ENCODE measurements at regions not wholly inside any gene's neighbourhood (a gene's known extent, or its start where the extent isn't known, plus 50 kb on each side); places are given as distances from the start of the nearest gene placed in this dataset.

DNA sequence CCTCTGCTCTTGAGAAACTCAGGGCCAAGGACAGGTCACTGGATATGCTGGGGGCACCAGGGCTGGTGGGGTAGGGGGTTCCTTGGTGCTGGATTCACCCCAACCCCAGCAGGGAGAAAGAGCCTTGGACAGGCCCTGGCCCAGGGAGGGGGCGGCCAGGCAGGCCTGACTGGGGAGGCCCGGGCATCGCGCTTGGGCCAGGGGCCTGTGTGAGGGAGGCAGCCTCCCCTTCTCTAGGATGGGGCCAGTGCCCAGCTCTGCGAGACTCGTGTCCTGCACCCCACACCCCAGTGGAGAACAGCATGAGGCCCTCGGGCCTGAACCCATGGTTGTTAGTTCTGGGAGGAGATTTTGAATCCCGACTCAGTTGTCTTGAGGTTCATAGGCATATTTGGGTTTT, 217.1 kb downstream of the ZNF248 start:
- TF ChIP-seq EZH2phosphoT487 (IDR thresholded peaks at IDR 0.05; ENCODE audit: low read depth), result no peak
- TF ChIP-seq, protein P1, sequence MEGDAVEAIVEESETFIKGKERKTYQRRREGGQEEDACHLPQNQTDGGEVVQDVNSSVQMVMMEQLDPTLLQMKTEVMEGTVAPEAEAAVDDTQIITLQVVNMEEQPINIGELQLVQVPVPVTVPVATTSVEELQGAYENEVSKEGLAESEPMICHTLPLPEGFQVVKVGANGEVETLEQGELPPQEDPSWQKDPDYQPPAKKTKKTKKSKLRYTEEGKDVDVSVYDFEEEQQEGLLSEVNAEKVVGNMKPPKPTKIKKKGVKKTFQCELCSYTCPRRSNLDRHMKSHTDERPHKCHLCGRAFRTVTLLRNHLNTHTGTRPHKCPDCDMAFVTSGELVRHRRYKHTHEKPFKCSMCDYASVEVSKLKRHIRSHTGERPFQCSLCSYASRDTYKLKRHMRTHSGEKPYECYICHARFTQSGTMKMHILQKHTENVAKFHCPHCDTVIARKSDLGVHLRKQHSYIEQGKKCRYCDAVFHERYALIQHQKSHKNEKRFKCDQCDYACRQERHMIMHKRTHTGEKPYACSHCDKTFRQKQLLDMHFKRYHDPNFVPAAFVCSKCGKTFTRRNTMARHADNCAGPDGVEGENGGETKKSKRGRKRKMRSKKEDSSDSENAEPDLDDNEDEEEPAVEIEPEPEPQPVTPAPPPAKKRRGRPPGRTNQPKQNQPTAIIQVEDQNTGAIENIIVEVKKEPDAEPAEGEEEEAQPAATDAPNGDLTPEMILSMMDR (IDR thresholded peaks at IDR 0.05; ENCODE audit: low read depth, low read length), result no peak
- Histone ChIP-seq H3K79me2 (ENCODE audit: low read length) (no peaks in the 10 kb centered on the region), H3K4me1 (ENCODE audit: low read length) (no peaks in the 10 kb centered on the region), H3K27me3 (ENCODE audit: low read depth, low read length) (no peaks in the 10 kb centered on the region), H4K20me1 (ENCODE audit: insufficient read depth, low read length) (no peaks in the 10 kb centered on the region), H3K27ac (ENCODE audit: low read length) (no peak overlapping the region), H3K4me2 (ENCODE audit: low read length) (no peak overlapping the region), H3K9ac (ENCODE audit: low read length) (no peak overlapping the region), H2AFZ (ENCODE audit: low read depth, low read length) (no peak overlapping the region), H3K4me3 (ENCODE audit: low read length) (no peak overlapping the region), H3K36me3 (replicated peaks; ENCODE audit: low read depth, low read length) (no peaks in the 10 kb centered on the region), H3K9me3 (ENCODE audit: insufficient read depth, low read length) (no peaks in the 10 kb centered on the region)

DNA sequence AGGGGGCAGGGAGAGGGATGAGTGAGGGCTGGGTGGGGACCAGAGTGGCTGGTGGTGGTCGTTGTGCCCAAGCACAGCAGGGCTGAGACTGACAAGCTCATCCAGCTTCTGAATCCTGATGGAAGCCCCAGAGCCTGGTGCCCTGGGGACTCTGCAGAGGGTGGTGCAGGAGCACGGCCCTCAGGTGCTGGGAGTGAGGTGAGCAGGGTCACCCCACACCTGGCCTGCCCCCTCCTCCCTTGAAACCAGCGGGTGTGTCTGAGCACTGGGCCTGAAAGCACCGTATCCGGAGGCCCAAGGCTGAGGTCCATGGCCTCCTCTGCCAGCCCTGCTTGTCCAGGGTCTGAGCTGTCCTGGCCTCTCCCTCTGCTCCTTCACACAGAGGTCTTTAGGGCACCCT, 218.2 kb downstream of the ZNF248 start:
- Histone ChIP-seq H3K9ac (ENCODE audit: low read length) (no peak overlapping the region), H2AFZ (ENCODE audit: low read depth, low read length) (no peak overlapping the region), H3K4me3 (ENCODE audit: low read length) (no peak overlapping the region), H3K36me3 (replicated peaks; ENCODE audit: low read depth, low read length) (no peaks in the 10 kb centered on the region), H4K20me1 (ENCODE audit: insufficient read depth, low read length) (no peaks in the 10 kb centered on the region), H3K79me2 (ENCODE audit: low read length) (no peaks in the 10 kb centered on the region), H3K4me2 (ENCODE audit: low read length) (no peak overlapping the region), H3K4me1 (ENCODE audit: low read length) (no peaks in the 10 kb centered on the region), H3K27ac (ENCODE audit: low read length) (no peak overlapping the region), H3K9me3 (ENCODE audit: insufficient read depth, low read length) (no peaks in the 10 kb centered on the region), H3K27me3 (ENCODE audit: low read depth, low read length) (no peaks in the 10 kb centered on the region)
- TF ChIP-seq, protein P1 (IDR thresholded peaks at IDR 0.05; ENCODE audit: low read depth, low read length), result no peak
- TF ChIP-seq EZH2phosphoT487 (IDR thresholded peaks at IDR 0.05; ENCODE audit: low read depth), result no peak

DNA sequence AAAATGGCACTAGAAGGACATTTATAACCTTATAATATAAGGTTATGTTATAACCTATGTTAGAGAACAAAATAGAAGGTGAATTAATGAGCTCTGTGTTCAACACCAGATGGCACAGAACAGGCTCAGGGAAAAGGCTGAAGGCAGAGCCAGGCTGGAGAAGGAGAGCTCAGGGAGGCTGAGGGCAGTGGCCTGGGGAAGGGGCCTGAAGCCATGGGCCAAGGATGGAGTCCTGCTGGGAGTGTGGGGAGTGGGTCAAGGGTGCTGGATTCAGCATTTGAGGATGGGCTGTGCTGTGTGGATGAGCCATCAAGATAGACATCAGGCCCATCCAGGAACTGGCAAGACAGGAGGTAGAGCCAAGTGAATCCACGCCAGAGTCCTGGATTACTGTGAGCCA, 218.8 kb downstream of the ZNF248 start:
- Histone ChIP-seq H3K79me2 (ENCODE audit: low read length) (no peaks in the 10 kb centered on the region), H3K9me3 (ENCODE audit: insufficient read depth, low read length) (no peaks in the 10 kb centered on the region)

DNA sequence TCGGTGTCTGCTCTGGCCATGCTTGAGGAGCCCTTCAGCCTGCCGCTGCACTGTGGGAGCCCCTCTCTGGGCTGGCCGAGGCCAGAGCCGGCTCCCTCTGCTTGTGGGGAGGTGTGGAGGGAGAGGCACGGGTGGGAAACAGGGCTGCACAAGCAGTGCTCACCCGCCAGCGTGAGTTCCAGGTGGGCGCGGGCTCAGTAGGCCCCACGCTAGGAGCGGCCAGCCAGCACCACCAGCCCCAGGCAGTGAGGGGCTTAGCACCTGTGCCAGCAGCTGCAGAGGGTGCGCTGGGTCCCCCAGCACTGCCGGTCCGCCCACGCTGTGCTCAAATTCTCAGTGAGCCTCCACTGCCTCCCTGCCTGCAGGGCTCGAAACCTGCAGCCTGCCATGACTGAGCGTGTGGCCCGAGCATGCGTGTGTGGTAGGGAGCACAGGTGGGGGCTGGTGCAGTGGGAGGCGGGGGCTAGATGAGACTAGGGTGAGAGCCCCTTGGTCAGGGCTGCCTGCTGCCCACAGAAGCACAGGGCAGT, 223.0 kb downstream of the ZNF248 start:
- TF ChIP-seq, protein P1 (IDR thresholded peaks at IDR 0.05; ENCODE audit: low read depth, low read length), result no peak
- no peak for TF ChIP-seq EZH2phosphoT487 (IDR thresholded peaks at IDR 0.05; ENCODE audit: low read depth)
- Histone ChIP-seq H3K79me2 (ENCODE audit: low read length) (no peaks in the 10 kb centered on the region), H3K9me3 (ENCODE audit: insufficient read depth, low read length) (no peaks in the 10 kb centered on the region), H4K20me1 (ENCODE audit: insufficient read depth, low read length) (no peaks in the 10 kb centered on the region), H3K27ac (ENCODE audit: low read length) (no peak overlapping the region), H3K9ac (ENCODE audit: low read length) (no peak overlapping the region), H3K4me2 (ENCODE audit: low read length) (no peak overlapping the region), H3K4me1 (ENCODE audit: low read length) (no peaks in the 10 kb centered on the region), H3K36me3 (replicated peaks; ENCODE audit: low read depth, low read length) (no peaks in the 10 kb centered on the region), H2AFZ (ENCODE audit: low read depth, low read length) (no peak overlapping the region), H3K27me3 (ENCODE audit: low read depth, low read length) (no peaks in the 10 kb centered on the region), H3K4me3 (ENCODE audit: low read length) (no peak overlapping the region)

More for the DNA sequence above, 218.8 kb downstream of the ZNF248 start:
- Histone ChIP-seq H3K27me3 (ENCODE audit: low read depth, low read length) (no peaks in the 10 kb centered on the region), H3K27ac (ENCODE audit: low read length) (no peak overlapping the region), H3K4me2 (ENCODE audit: low read length) (no peak overlapping the region), H3K36me3 (replicated peaks; ENCODE audit: low read depth, low read length) (no peaks in the 10 kb centered on the region), H3K4me3 (ENCODE audit: low read length) (no peak overlapping the region), H3K4me1 (ENCODE audit: low read length) (no peaks in the 10 kb centered on the region), H3K9ac (ENCODE audit: low read length) (no peak overlapping the region), H2AFZ (ENCODE audit: low read depth, low read length) (no peak overlapping the region), H4K20me1 (ENCODE audit: insufficient read depth, low read length) (no peaks in the 10 kb centered on the region)
- TF ChIP-seq EZH2phosphoT487 (IDR thresholded peaks at IDR 0.05; ENCODE audit: low read depth), result no peak
- TF ChIP-seq, protein P1 (IDR thresholded peaks at IDR 0.05; ENCODE audit: low read depth, low read length), result no peak

Measured in OCI-LY3 (cell line).